WTC11 (cell line): ENCODE measurements at regions not wholly inside any gene's neighbourhood (a gene's known extent, or its start where the extent isn't known, plus 50 kb on each side); places are given as distances from the start of the nearest gene placed in this dataset.

ENCODE experiments used
- ATAC-seq: fragments of 200-7000 bp; cut with Tn5 transposase; 2 replicates; pipeline ENCODE4 v1.10.0; 2021; ENCODE audit warnings: mild to moderate bottlenecking, moderate library complexity
- CTCF ChIA-PET: fragments of 300-600 bp; sonication (Branson Sonifier 250); formaldehyde crosslinking; loops from one replicate; lab custom pipeline; 2021; ENCODE audit warnings: antibody characterized with exemption; lab: Charles Lee
- POLR2A ChIA-PET: fragments of 350-600 bp; sonication (Branson Sonifier 250); formaldehyde crosslinking; loops from one replicate; lab custom pipeline; 2021; ENCODE audit warnings: antibody characterized with exemption; lab: Charles Lee
- DNase-seq: peaks from one replicate; pipeline ENCODE4 v3.0.0; 2021; ENCODE audit warnings: low spot score
- H3K27ac Mint-ChIP-seq: 2 replicates; pipeline ENCODE4 v1.8.0; 2021; ENCODE audit warnings: mixed read lengths
- H3K27me3 Mint-ChIP-seq: 2 replicates; pipeline ENCODE4 v1.8.0; 2021; ENCODE audit warnings: low read depth, mild to moderate bottlenecking, moderate library complexity, mixed read lengths
- H3K36me3 Mint-ChIP-seq: 2 replicates; pipeline ENCODE4 v1.8.0; 2021; ENCODE audit warnings: mixed read lengths
- H3K4me1 Mint-ChIP-seq: 2 replicates; pipeline ENCODE4 v1.8.0; 2022; ENCODE audit warnings: mixed read lengths
- H3K4me3 Mint-ChIP-seq: 2 replicates; pipeline ENCODE4 v1.8.0; 2021; ENCODE audit warnings: mild to moderate bottlenecking, moderate library complexity, mixed read lengths
- H3K9me3 Mint-ChIP-seq: 2 replicates; pipeline ENCODE4 v1.8.0; 2021; ENCODE audit warnings: mixed read lengths
- AR ChIP-seq: fragments of 250-450 bp; sonication (Bioruptor Pico); IDR thresholded peaks from 2 replicates; pipeline ENCODE4 v1.9.0; 2021; ENCODE audit warnings: mild to moderate bottlenecking
- ARID4B ChIP-seq: sonication (generic); formaldehyde crosslinking; IDR thresholded peaks from 2 replicates; pipeline ENCODE4 v1.8.0; 2023; ENCODE audit warnings: missing genetic modification reagents, mild to moderate bottlenecking, borderline replicate concordance
- CDX4 ChIP-seq: fragments of 250-450 bp; sonication (Bioruptor Pico); IDR thresholded peaks from 2 replicates; pipeline ENCODE4 v1.9.0; 2021; ENCODE audit warnings: moderate library complexity, mild to moderate bottlenecking, inconsistent platforms, borderline replicate concordance
- EMX1 ChIP-seq: fragments of 250-450 bp; sonication (Bioruptor Pico); IDR thresholded peaks from 2 replicates; pipeline ENCODE4 v1.8.0; 2021; ENCODE audit warnings: mild to moderate bottlenecking
- GRHL2 ChIP-seq: fragments of 250-450 bp; sonication (Bioruptor Pico); IDR thresholded peaks from 2 replicates; pipeline ENCODE4 v1.8.0; 2022; ENCODE audit warnings: mild to moderate bottlenecking, moderate library complexity; ENCODE audit not compliant: insufficient replicate concordance, severe bottlenecking
- HMGXB4 ChIP-seq: sonication (generic); formaldehyde crosslinking; IDR thresholded peaks from 2 replicates; pipeline ENCODE4 v1.8.1; 2023; ENCODE audit warnings: mild to moderate bottlenecking, moderate library complexity, missing genetic modification reagents
- KAT7 ChIP-seq: sonication (generic); formaldehyde crosslinking; IDR thresholded peaks from 2 replicates; pipeline ENCODE4 v1.8.1; 2023; ENCODE audit warnings: missing genetic modification reagents, mild to moderate bottlenecking, borderline replicate concordance
- NFYB ChIP-seq: sonication (generic); formaldehyde crosslinking; conservative IDR thresholded peaks from 2 replicates; pipeline ENCODE4 v1.8.0; 2022; ENCODE audit warnings: low read depth, missing genetic modification reagents
- RORB ChIP-seq: fragments of 250-450 bp; sonication (Bioruptor Pico); IDR thresholded peaks from 2 replicates; pipeline ENCODE4 v1.9.0; 2021; ENCODE audit warnings: mild to moderate bottlenecking
- SP1 ChIP-seq: sonication (generic); formaldehyde crosslinking; conservative IDR thresholded peaks from 2 replicates; pipeline ENCODE4 v1.8.1; 2022; ENCODE audit warnings: missing genetic modification reagents
- TCF7 ChIP-seq: sonication (generic); formaldehyde crosslinking; IDR thresholded peaks from 2 replicates; pipeline ENCODE4 v1.8.0; 2022; ENCODE audit warnings: mild to moderate bottlenecking, low read depth, missing genetic modification reagents, moderate library complexity
- TEAD4 ChIP-seq: sonication (generic); formaldehyde crosslinking; IDR thresholded peaks from 2 replicates; pipeline ENCODE4 v1.8.0; 2022; ENCODE audit warnings: mild to moderate bottlenecking, missing genetic modification reagents
- USF2 ChIP-seq: sonication (generic); formaldehyde crosslinking; IDR thresholded peaks from 2 replicates; pipeline ENCODE4 v1.8.1; 2023; ENCODE audit warnings: mild to moderate bottlenecking, missing genetic modification reagents, moderate library complexity
- ZBTB21 ChIP-seq: sonication (generic); formaldehyde crosslinking; IDR thresholded peaks from 2 replicates; pipeline ENCODE4 v1.8.1; 2023; ENCODE audit warnings: mild to moderate bottlenecking, missing genetic modification reagents, borderline replicate concordance
- ZNF121 ChIP-seq: sonication (generic); formaldehyde crosslinking; IDR thresholded peaks from 2 replicates; pipeline ENCODE4 v1.8.0; 2023; ENCODE audit warnings: missing genetic modification reagents
- ZNF138 ChIP-seq: sonication (generic); formaldehyde crosslinking; conservative IDR thresholded peaks from 2 replicates; pipeline ENCODE4 v1.8.1; 2022; ENCODE audit warnings: mild to moderate bottlenecking, moderate library complexity, missing genetic modification reagents
- ZNF281 ChIP-seq: sonication (generic); formaldehyde crosslinking; IDR thresholded peaks from 2 replicates; pipeline ENCODE4 v1.8.0; 2023; ENCODE audit warnings: mild to moderate bottlenecking, missing genetic modification reagents
- ZSCAN18 ChIP-seq: fragments of 250-450 bp; sonication (Bioruptor Pico); IDR thresholded peaks from 2 replicates; pipeline ENCODE4 v2.1.2; 2022; ENCODE audit warnings: mild to moderate bottlenecking, moderate library complexity
- TF ChIP-seq, protein P1 (sequence below): sonication (generic); formaldehyde crosslinking; conservative IDR thresholded peaks from 2 replicates; pipeline ENCODE4 v1.8.1; 2022; ENCODE audit warnings: mild to moderate bottlenecking, missing genetic modification reagents
- TF ChIP-seq, protein P2 (sequence below): sonication (generic); formaldehyde crosslinking; IDR thresholded peaks from 2 replicates; pipeline ENCODE4 v1.8.0; 2022; ENCODE audit warnings: mild to moderate bottlenecking, missing genetic modification reagents

DNA sequence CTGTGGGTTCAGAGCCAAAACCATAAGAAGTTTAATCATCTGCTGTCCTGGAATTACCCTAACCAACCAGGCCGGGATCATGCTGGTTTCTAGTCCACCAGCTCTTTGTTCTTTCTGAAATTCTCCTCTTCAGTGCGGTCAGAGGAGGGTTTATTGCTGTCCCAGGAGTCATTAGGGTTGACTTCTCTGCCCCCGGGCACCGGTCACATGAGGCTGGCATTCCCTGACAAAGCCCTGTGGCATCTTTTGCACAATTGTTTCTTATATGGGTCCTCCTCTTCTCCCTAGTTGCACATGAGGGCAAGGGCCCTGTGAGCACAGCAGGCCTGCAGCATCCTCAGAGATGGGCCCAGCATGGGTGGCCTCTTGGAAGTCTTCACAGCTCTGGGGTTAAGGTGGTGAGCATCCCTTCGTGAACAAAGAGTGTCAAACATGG, 243.9 kb downstream of the IRF8 start:
- no peaks in the 10 kb centered on the region for H3K9me3 Mint-ChIP-seq
- DNase-seq (no peak), ATAC-seq (no peak)
- no peaks in the 10 kb centered on the region for H3K36me3 Mint-ChIP-seq
- no peaks in the 10 kb centered on the region; the same call in none of the 2 replicates for H3K27me3 Mint-ChIP-seq
- no peaks in the 10 kb centered on the region for H3K4me1 Mint-ChIP-seq
- TF ChIP-seq, protein P1, sequence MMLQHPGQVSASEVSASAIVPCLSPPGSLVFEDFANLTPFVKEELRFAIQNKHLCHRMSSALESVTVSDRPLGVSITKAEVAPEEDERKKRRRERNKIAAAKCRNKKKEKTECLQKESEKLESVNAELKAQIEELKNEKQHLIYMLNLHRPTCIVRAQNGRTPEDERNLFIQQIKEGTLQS: no peak
- no peak for TF ChIP-seq NFYB (CRISPR knock-in tag)
- no peak for TF ChIP-seq KAT7
- TF ChIP-seq TCF7 (CRISPR knock-in tag): no peak
- TF ChIP-seq ZBTB21 (CRISPR knock-in tag): no peak
- no peak for TF ChIP-seq AR (CRISPR knock-in tag)
- no peak for TF ChIP-seq SP1 (CRISPR knock-in tag)
- TF ChIP-seq HMGXB4: no peak
- no peak for TF ChIP-seq EMX1 (CRISPR knock-in tag)
- TF ChIP-seq USF2 (CRISPR knock-in tag): no peak
- TF ChIP-seq ZSCAN18: no peak
- ChIA-PET CTCF (interaction anchor here (1.2 kb wide), 1 partner anchor 70 kb away, joined by 3 read pairs; no protein-coding TSS in a partner anchor), POLR2A (no interaction called here)
- no peak overlapping the region for H3K27ac Mint-ChIP-seq
- no peak overlapping the region for H3K4me3 Mint-ChIP-seq

- no peaks in the 10 kb centered on the region; the same call in 1 of the 2 replicates for H3K27me3 Mint-ChIP-seq
- POLR2A ChIA-PET: no interaction called here
- H3K4me1 Mint-ChIP-seq: no peaks in the 10 kb centered on the region
- TF ChIP-seq ZNF281 (no peak), CDX4 (CRISPR knock-in tag) (no peak), TEAD4 (CRISPR knock-in tag) (no peak), ARID4B (no peak), RORB (CRISPR knock-in tag) (no peak), GRHL2 (CRISPR knock-in tag) (no peak), ZNF121 (CRISPR knock-in tag) (no peak), ZNF138 (CRISPR knock-in tag) (no peak)
- TF ChIP-seq, protein P2, sequence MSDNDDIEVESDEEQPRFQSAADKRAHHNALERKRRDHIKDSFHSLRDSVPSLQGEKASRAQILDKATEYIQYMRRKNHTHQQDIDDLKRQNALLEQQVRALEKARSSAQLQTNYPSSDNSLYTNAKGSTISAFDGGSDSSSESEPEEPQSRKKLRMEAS (CRISPR knock-in tag): no peak
Observed at GRCh38 chr16:86143666-86144065, 244.7 kb downstream of the IRF8 start.

More at GRCh38 chr16:86143666-86144065, 244.7 kb downstream of the IRF8 start:
- DNase-seq (no peak), ATAC-seq (no peak)
- H3K27ac Mint-ChIP-seq: no peak overlapping the region
- CTCF ChIA-PET: interaction anchor here (1.2 kb wide), 1 partner anchor 71 kb away, joined by 3 read pairs; no protein-coding TSS in a partner anchor
- H3K4me3 Mint-ChIP-seq: no peak overlapping the region
- H3K9me3 Mint-ChIP-seq: no peaks in the 10 kb centered on the region
- no peaks in the 10 kb centered on the region for H3K36me3 Mint-ChIP-seq
